ENCODE measurements at regions not wholly inside any gene's neighbourhood (a gene's known extent, or its start where the extent isn't known, plus 50 kb on each side); places are given as distances from the start of the nearest gene placed in this dataset.

GRCh38 chr2:120545521-120546047 is 190.1 kb upstream of the GLI2 start:
- Histone ChIP-seq H3K36me3 (no peaks in the 10 kb centered on the region), H3K27me3 (no peaks in the 10 kb centered on the region), H3K4me3 (no peak overlapping the region), H3K9me3 (no peaks in the 10 kb centered on the region), H3K4me1 (peaks cover 0 to 38% (median 20%) of the 10 kb centered on the region in 12 donors), H3K27ac (no peak overlapping the region)
- TF ChIP-seq CTCF (IDR thresholded peaks at IDR 0.05) (no peak), POLR2A (IDR thresholded peaks at IDR 0.05) (no peak)
- ATAC-seq (no peak), DNase-seq (no peak)
- intact Hi-C loops (cut with DNase I), result loop anchor here in 1 of 10 donors (5.0 kb wide), 1 partner anchor 43 kb away; no protein-coding TSS in a partner anchor
- 78 to 91% (median 88%) methylated on average over 8 of the region's 8 CpGs for WGBS, 4 donors

GRCh38 chr2:120546048-120546864 is 189.4 kb upstream of the GLI2 start:
- H3K27me3 ChIP-seq, result no peaks in the 10 kb centered on the region
- DNase-seq (peak in 4 of 5 donors; percentile 43 to 68 (median 59)), ATAC-seq (peak in 3 of 4 donors; percentile 24 to 68 (median 33))
- H3K27ac ChIP-seq, result no peak overlapping the region
- H3K36me3 ChIP-seq, result no peaks in the 10 kb centered on the region
- H3K4me1 ChIP-seq, result peaks cover 0 to 38% (median 21%) of the 10 kb centered on the region in 12 donors
- TF ChIP-seq POLR2A (IDR thresholded peaks at IDR 0.05) (no peak), CTCF (IDR thresholded peaks at IDR 0.05) (no peak)
- 75 to 87% (median 82%) methylated on average over 27 of the region's 27 CpGs for WGBS, 4 donors
- H3K4me3 ChIP-seq, result no peak overlapping the region
- H3K9me3 ChIP-seq, result no peaks in the 10 kb centered on the region
- intact Hi-C loops (cut with DNase I), result loop anchor here in 1 of 10 donors (5.0 kb wide), 1 partner anchor 44 kb away; no protein-coding TSS in a partner anchor

GRCh38 chr2:120546865-120547390 is 188.7 kb upstream of the GLI2 start:
- Histone ChIP-seq H3K9me3 (no peaks in the 10 kb centered on the region), H3K27ac (no peak overlapping the region), H3K27me3 (no peaks in the 10 kb centered on the region), H3K4me3 (no peak overlapping the region), H3K4me1 (peaks cover under 1 to 44% (median 23%) of the 10 kb centered on the region in 12 donors), H3K36me3 (no peaks in the 10 kb centered on the region)
- no peak for ATAC-seq
- no peak for DNase-seq
- WGBS, 4 donors, result 94 to 99% (median 96%) methylated on average over 5 to 7 of the region's 7 CpGs
- TF ChIP-seq POLR2A (IDR thresholded peaks at IDR 0.05) (no peak), CTCF (IDR thresholded peaks at IDR 0.05) (no peak)
- intact Hi-C loops (cut with DNase I), result loop anchor here in 1 of 10 donors (5.0 kb wide), 1 partner anchor 45 kb away; no protein-coding TSS in a partner anchor

GRCh38 chr2:120547662-120548061 is 188.0 kb upstream of the GLI2 start:
- Histone ChIP-seq H3K27me3 (no peaks in the 10 kb centered on the region), H3K9me3 (no peaks in the 10 kb centered on the region), H3K4me1 (peaks cover 6 to 51% (median 31%) of the 10 kb centered on the region in 12 donors), H3K4me3 (no peak overlapping the region), H3K27ac (peak overlapping the region in 3 of 12 donors; percentile 30 to 72 (median 65)), H3K36me3 (no peaks in the 10 kb centered on the region)
- no peak for TF ChIP-seq POLR2A (IDR thresholded peaks at IDR 0.05)
- no peak for TF ChIP-seq CTCF (IDR thresholded peaks at IDR 0.05)
- DNase-seq (peak in 4 of 5 donors; percentile 62 to 82 (median 67)), ATAC-seq (peak; percentile 57 to 67 (median 60))
- 69 to 94% (median 88%) methylated on average over 1 of the region's 1 CpG for WGBS, 4 donors
- intact Hi-C loops (cut with DNase I), result loop anchor here in 1 of 10 donors (5.0 kb wide), 1 partner anchor 45 kb away; no protein-coding TSS in a partner anchor

Measured in heart left ventricle (tissue), 16 donors.